HEK293T (cell line): ENCODE measurements at regions not wholly inside any gene's neighbourhood (a gene's known extent, or its start where the extent isn't known, plus 50 kb on each side); places are given as distances from the start of the nearest gene placed in this dataset.

Source experiments
- BHLHE40 ChIP-seq: fragments of 450-650 bp; IDR thresholded peaks from 2 replicates; pipeline ENCODE4 v1.6.1; 2016; ENCODE audit warnings: mild to moderate bottlenecking, moderate library complexity, borderline replicate concordance
- CTBP1 ChIP-seq: fragments of 450-650 bp; IDR thresholded peaks from 2 replicates; pipeline ENCODE4 v1.6.1; 2016; ENCODE audit warnings: borderline replicate concordance
- ELF4 ChIP-seq: fragments of 450-650 bp; IDR thresholded peaks from 2 replicates; pipeline ENCODE4 v1.6.1; 2017; ENCODE audit warnings: antibody characterized with exemption
- FOXA1 ChIP-seq: fragments of 450-650 bp; IDR thresholded peaks from 2 replicates; pipeline ENCODE4 v1.6.1; 2016; ENCODE audit warnings: mild to moderate bottlenecking
- FOXM1 ChIP-seq: fragments of 450-650 bp; IDR thresholded peaks from 2 replicates; pipeline ENCODE4 v1.6.1; 2017; ENCODE audit warnings: mild to moderate bottlenecking, borderline replicate concordance
- HDGF ChIP-seq: fragments of 450-650 bp; IDR thresholded peaks from 2 replicates; pipeline ENCODE4 v1.6.1; 2017; ENCODE audit warnings: antibody characterized with exemption, borderline replicate concordance
- PKNOX1 ChIP-seq: fragments of 450-650 bp; IDR thresholded peaks from 2 replicates; pipeline ENCODE4 v1.6.1; 2016
- SP1 ChIP-seq: fragments of 450-650 bp; IDR thresholded peaks from 2 replicates; pipeline ENCODE4 v1.6.1; 2017
- SUZ12 ChIP-seq: fragments of 450-650 bp; IDR thresholded peaks from 2 replicates; pipeline ENCODE4 v1.6.1; 2016; ENCODE audit warnings: mild to moderate bottlenecking
- TARDBP ChIP-seq: fragments of 450-650 bp; IDR thresholded peaks from 2 replicates; pipeline ENCODE4 v1.6.1; 2016
- ZNF384 ChIP-seq: fragments of 450-650 bp; IDR thresholded peaks from 2 replicates; pipeline ENCODE4 v1.6.1; 2016

- TF ChIP-seq CTBP1 (no peak), SP1 (no peak), TARDBP (no peak), SUZ12 (no peak), PKNOX1 (no peak), ELF4 (no peak), ZNF384 (no peak), HDGF (no peak), BHLHE40 (no peak), FOXA1 (no peak), FOXM1 (no peak)
These were observed 62.1 kb upstream of the NUP50 start for GRCh38 chr22:45101515-45102227.
